Esophagus (tissue), 2 donors: ENCODE measurements at regions not wholly inside any gene's neighbourhood (a gene's known extent, or its start where the extent isn't known, plus 50 kb on each side); places are given as distances from the start of the nearest gene placed in this dataset.

Experiments
- H3K27ac ChIP-seq, 2 donors: one replicate each; pipeline ENCODE4 v1.5.1; 2013; ENCODE audit warnings: low read depth in 2 of 2, mild to moderate bottlenecking in 2 of 2, inconsistent platforms in 1 of 2, low read length in 1 of 2, moderate library complexity in 1 of 2
- H3K27me3 ChIP-seq, 2 donors: one replicate each; pipeline ENCODE4 v1.6.1; 2013; ENCODE audit warnings: low read length in 2 of 2, control low read depth in 1 of 2, mild to moderate bottlenecking in 1 of 2; ENCODE audit not compliant: insufficient read depth in 2 of 2, control insufficient read depth in 1 of 2
- H3K36me3 ChIP-seq, 2 donors: one replicate each; pipeline ENCODE4 v1.6.1; 2013; ENCODE audit warnings: low read length in 1 of 2; ENCODE audit not compliant: control insufficient read depth in 2 of 2, insufficient read depth in 2 of 2
- H3K4me1 ChIP-seq, 2 donors: one replicate each; pipeline ENCODE4 v1.6.1; 2013; ENCODE audit warnings: low read length in 1 of 2; ENCODE audit not compliant: control insufficient read depth in 2 of 2, insufficient read depth in 2 of 2
- H3K4me3 ChIP-seq, 2 donors: one replicate each; pipeline ENCODE4 v1.5.1; 2013; ENCODE audit warnings: low read length in 2 of 2, mild to moderate bottlenecking in 2 of 2, low read depth in 1 of 2, moderate library complexity in 1 of 2
- H3K9me3 ChIP-seq, 2 donors: one replicate each; pipeline ENCODE4 v1.6.1; 2013; ENCODE audit warnings: mild to moderate bottlenecking in 2 of 2, low read depth in 1 of 2, low read length in 1 of 2, moderate library complexity in 1 of 2; ENCODE audit not compliant: control insufficient read depth in 2 of 2, insufficient read depth in 1 of 2
- WGBS, 2 donors: extraction: QIAGEN DNeasy Blood & Tissue Kit; methylation state at CpG; one replicate each; pipeline ENCODE4 v1.1.7; 2013; 5-methylcytosine and 5-hydroxymethylcytosine counted together
- donor health status: healthy with polysubstance abuse.
- donor health status: Bipolar disorder and iron deficiency.

DNA sequence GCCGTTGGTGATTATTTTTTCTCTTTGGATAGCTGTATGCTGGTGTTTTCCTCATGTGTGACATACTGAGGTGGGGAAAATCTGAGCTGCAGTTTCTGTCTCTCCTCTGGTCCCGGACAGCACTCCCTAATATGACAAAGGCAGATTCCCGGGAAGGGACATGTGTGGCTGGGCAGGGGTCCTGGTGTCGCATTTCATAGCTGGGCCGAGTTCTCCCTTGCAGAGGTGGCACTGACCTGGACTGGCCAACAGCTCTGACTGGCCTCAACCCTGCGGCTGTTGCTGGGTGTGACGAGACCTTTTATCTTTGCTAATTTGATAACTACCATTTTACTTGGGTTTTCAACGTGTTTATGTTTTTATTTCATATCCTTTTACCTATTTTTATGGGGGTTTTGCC, 248.6 kb upstream of the TCERG1L start:
- H3K4me3 ChIP-seq = no peak overlapping the region
- H3K4me1 ChIP-seq = no peaks in the 10 kb centered on the region
- no peaks in the 10 kb centered on the region for H3K27me3 ChIP-seq
- H3K9me3 ChIP-seq = no peaks in the 10 kb centered on the region
- H3K27ac ChIP-seq = no peak overlapping the region
- 48 to 58% methylated on average over 8 of the region's 8 CpGs for WGBS, 2 donors
- no peaks in the 10 kb centered on the region for H3K36me3 ChIP-seq

DNA sequence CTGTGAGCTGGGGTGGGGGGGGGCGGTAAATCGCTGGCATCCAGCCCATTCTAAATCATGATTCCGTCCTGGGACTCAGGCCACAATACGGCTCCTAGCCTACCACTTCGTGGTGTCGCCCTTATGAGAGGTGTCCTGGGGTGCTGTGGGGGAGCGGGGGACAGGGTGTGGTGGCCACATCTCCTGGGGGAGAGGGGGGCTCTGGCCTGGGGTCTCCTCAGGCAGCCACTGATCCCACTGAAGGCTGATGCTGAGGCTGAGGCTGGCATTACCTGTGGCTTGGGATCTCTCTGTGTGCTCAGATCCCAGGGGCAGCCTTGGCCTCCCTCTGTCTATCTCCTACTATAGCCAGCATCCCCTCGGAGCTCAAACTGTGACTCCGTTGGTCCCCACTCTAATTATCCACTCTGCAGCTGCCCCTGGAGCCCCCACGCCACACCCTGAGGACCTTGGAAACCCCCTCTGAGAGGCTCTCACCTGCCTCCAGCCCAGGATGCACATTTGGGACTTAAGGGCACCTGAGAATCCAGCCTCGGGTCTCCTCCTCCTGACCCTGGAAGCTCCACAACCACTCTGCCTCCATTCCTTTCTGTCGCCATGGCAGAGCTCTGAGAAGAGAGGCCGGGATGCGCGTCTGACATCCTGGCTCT, 249.3 kb upstream of the TCERG1L start:
- H3K9me3 ChIP-seq = no peaks in the 10 kb centered on the region
- no peak overlapping the region for H3K27ac ChIP-seq
- no peaks in the 10 kb centered on the region for H3K4me1 ChIP-seq
- H3K4me3 ChIP-seq = no peak overlapping the region
- H3K27me3 ChIP-seq = no peaks in the 10 kb centered on the region
- 80 to 85% methylated on average over 15 of the region's 15 CpGs for WGBS, 2 donors
- no peaks in the 10 kb centered on the region for H3K36me3 ChIP-seq

DNA sequence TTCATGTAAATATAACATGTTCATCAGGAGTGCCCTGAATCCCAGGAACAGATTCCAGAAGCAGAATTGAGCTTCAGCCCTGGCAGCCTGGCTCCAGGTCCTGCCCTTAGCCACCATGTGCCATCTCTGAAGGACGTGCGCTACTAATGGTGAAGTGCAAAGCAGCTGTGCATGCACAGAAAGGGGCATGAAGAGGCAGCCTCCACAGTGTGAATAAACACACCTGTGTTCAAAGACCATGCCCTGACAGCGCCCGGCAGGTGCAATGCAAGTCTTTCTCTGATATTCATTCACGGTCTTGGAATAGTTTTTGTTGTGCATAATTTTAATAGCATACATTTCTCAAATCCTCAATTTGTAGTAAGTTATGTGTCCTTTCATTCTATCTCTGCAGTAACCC, 250.4 kb upstream of the TCERG1L start:
- H3K4me3 ChIP-seq = no peak overlapping the region
- WGBS, 2 donors = 52 to 54% methylated on average over 5 of the region's 5 CpGs
- H3K4me1 ChIP-seq = no peaks in the 10 kb centered on the region
- no peaks in the 10 kb centered on the region for H3K36me3 ChIP-seq
- H3K27ac ChIP-seq = no peak overlapping the region
- peaks cover 0 to 2% of the 10 kb centered on the region in 2 donors for H3K9me3 ChIP-seq
- H3K27me3 ChIP-seq = no peaks in the 10 kb centered on the region

DNA sequence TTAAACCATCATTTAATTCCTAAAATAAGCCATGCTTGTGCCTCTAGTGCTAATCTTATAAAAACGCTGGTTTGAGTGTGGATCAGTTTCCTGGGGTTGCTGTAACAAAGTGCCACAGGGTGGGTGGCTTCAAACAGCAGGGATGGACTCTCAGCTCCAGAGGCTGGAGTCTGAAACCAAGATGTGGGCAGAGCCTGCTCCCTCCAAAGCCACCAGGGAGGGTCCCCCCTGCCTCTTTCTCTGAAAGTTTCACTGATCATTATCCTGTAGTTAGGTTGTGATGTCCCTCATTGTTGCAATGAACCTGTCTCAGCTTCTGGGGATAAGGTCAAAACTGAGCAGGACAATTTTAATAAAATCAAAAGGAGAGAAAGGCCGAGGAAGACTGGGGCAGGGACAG, 251.9 kb upstream of the TCERG1L start:
- WGBS, 2 donors = 77 to 82% methylated on average over 2 of the region's 2 CpGs
- H3K27ac ChIP-seq = no peak overlapping the region
- no peaks in the 10 kb centered on the region for H3K4me1 ChIP-seq
- no peaks in the 10 kb centered on the region for H3K27me3 ChIP-seq
- peaks cover 2 to 3% of the 10 kb centered on the region in 2 donors for H3K9me3 ChIP-seq
- H3K36me3 ChIP-seq = no peaks in the 10 kb centered on the region
- H3K4me3 ChIP-seq = no peak overlapping the region

DNA sequence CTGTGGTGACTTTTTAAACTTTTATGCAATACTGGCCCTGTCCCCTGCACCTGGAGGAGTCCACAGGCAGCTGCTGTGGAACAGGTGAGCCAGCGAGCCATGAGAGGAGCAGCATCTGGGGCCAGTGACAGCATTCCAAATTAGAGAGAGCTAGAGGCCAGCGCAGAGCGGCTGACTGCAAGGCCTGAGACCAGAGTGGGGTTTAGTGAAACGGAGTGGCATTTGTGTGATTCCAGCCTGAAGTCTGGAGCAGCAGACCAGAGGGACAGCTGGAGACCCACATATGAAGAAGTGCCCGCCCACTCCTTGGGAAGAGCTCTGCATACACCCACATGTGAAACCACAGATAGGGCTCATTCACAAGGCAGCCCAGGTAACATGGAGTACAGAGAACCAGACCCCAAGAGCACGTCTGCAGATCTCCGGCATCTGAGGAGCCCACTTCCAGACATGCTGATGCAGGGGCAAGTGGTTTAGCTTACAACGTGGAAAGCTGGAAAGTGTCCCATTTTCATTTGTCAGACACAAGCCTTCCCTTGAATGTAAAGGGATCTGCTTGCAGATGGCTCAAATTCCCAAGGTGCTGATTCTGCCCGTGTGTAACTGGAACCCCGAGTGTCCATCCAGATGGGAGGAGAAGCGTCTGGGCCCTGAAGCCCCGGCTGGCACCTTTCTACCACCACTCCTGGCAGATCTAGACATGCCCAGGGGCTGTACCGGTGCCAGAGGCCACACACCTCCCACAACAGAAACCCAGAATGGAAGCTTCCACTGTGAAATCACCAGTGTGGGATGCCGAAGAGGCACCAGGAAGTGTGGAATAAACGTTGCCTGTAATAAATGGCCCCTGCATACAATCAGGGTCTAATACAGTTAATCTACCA, 256.0 kb upstream of the TCERG1L start:
- H3K27me3 ChIP-seq = no peaks in the 10 kb centered on the region
- 64 to 66% methylated on average over 15 of the region's 15 CpGs for WGBS, 2 donors
- no peaks in the 10 kb centered on the region for H3K36me3 ChIP-seq
- H3K4me1 ChIP-seq = no peaks in the 10 kb centered on the region
- peaks cover 2 to 3% of the 10 kb centered on the region in 2 donors for H3K9me3 ChIP-seq
- no peak overlapping the region for H3K4me3 ChIP-seq
- H3K27ac ChIP-seq = no peak overlapping the region

DNA sequence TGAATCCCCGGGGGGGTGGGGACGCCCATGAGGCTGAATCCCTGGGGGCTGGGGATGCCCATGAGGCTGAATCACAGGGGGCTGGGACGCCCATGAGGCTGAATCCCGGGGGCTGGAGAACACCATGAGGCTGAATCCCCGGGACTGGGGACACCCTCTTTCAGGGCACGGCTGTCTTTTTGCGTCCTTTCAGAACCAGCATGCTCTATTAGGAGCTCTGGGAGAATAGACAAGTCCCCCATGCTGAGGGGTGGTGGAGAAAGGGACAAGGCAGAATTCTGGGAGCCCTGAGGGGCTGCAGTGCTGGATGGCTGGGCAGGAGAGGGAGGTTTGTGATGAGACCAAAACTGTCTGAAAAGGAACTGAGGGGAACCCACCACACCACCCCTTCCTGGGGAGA, 257.3 kb upstream of the TCERG1L start:
- Histone ChIP-seq H3K27ac (no peak overlapping the region), H3K9me3 (peaks cover 2 to 3% of the 10 kb centered on the region in 2 donors), H3K4me1 (no peaks in the 10 kb centered on the region), H3K27me3 (no peaks in the 10 kb centered on the region), H3K4me3 (no peak overlapping the region), H3K36me3 (no peaks in the 10 kb centered on the region)
- 57 to 69% methylated on average over 7 of the region's 7 CpGs for WGBS, 2 donors

DNA sequence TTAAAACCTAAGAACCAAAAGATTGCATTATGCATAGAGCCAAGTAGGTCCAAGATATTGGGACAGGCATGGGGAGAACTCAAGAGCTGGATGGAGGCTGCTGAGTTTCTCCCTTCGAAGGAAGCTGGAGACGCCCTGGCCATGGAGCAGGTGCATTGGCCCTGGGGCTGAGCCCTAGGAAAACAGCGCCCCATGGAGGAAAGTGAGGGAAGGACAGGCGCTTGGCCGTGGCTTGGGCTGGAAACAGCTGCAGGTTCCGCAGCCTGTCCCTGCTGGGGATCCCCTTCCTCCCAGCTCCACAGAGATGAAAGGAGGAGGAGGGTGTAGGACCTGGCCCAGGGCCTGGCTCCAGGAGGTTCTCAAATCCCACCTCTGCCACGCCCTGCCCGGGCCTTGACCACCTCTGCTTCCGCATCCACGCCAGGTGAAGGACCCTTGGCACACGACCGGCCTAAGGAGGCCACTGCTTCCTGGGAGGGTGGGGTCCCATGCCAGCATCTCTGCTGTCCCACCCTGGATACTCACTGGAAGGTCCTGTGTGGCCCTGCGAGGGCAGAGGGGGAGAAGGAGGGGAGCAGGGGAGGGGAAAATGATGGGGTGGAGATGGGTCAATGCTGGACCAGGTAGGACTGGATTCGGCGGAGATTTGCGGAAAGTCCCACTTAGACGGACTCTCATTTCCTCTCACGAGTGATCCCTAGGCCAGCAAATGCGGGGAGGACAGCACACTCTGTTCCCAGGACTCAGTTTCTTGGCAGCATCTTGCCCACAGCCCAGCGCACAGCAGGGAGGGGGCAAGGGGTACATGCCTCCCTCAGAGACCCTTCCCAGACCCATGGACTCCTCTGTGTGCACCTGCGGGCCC, 258.6 kb upstream of the TCERG1L start:
- Histone ChIP-seq H3K4me3 (no peak overlapping the region), H3K36me3 (no peaks in the 10 kb centered on the region), H3K27me3 (no peaks in the 10 kb centered on the region), H3K9me3 (peaks cover 2 to 3% of the 10 kb centered on the region in 2 donors), H3K27ac (no peak overlapping the region), H3K4me1 (no peaks in the 10 kb centered on the region)
- 80% methylated on average over 20 to 21 of the region's 21 CpGs for WGBS, 2 donors

DNA sequence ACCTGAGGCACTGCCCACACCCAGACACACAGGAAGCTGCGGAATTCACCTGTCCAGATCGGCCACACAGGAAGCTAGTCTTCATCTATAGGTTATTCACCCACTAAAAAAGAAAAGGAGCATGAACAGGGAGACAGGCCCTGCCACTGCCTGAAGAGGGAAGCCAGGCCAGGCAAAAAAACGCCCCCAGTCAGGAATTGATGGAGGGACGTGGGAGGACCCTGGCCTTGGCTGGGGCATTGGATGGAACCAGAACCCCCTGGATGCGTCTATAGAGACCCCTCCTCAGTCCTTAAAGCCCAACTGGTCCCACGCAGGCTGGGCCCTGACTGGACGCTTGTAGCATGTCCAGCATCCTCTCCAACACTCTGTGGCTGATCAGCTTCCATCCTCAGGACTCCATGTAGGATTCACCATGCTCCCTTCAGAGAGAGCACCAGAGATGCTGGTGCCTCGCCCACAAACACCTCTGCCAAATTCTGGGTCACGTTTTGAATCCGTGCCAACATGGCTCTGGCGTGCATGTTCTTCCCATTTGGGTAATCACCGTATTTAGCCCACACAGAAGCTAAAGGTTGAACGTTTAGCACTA, 259.3 kb upstream of the TCERG1L start:
- Histone ChIP-seq H3K4me3 (no peak overlapping the region), H3K27me3 (no peaks in the 10 kb centered on the region), H3K9me3 (peaks cover 2 to 3% of the 10 kb centered on the region in 2 donors), H3K36me3 (no peaks in the 10 kb centered on the region), H3K4me1 (no peaks in the 10 kb centered on the region), H3K27ac (no peak overlapping the region)
- 68 to 77% methylated on average over 13 of the region's 13 CpGs for WGBS, 2 donors

DNA sequence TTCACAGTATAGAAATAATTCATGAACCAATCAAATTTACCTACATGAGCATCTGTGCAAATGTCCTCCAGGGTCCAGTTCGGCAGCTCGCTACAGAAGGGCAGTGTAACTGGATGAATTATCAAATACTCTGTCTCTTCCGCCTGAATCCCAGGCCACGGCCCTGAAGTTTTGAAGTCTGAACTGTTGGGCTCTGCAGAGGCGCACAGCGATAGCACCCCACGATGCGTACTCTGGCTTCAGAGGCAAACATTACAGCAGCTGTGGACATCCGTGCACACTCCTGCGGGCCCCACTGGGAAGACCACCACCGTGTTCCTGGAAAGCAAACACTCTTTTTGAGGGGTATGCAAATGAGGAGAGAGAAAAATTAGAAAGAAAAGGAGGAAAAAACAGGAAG, 259.8 kb upstream of the TCERG1L start:
- H3K4me1 ChIP-seq = no peaks in the 10 kb centered on the region
- no peak overlapping the region for H3K4me3 ChIP-seq
- H3K27ac ChIP-seq = no peak overlapping the region
- H3K9me3 ChIP-seq = peaks cover 0 to 3% of the 10 kb centered on the region in 2 donors
- no peaks in the 10 kb centered on the region for H3K36me3 ChIP-seq
- no peaks in the 10 kb centered on the region for H3K27me3 ChIP-seq
- 76 to 81% methylated on average over 11 of the region's 11 CpGs for WGBS, 2 donors
